ENCODE measurements at regions not wholly inside any gene's neighbourhood (a gene's known extent, or its start where the extent isn't known, plus 50 kb on each side); places are given as distances from the start of the nearest gene placed in this dataset.

DNA sequence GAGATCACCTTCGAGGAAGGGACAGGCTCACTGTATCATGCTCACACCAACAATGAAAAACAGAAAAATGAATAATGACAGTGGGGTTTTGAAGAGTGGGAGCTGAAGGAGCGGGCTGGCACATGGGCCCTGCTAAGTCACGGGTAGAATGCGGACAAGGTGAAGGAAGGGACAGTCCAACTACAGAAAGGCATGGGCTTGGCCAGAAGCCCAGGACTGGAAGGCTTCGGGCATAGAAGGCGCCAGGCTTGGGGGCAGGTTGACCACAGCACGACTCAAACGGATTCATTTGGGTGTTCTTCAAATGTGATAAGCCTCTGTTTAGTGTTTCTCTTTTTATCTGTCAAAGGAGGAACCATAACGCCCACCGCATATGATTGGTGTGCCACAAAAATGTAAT lies 509.5 kb downstream of the CCSER2 start:
- TF ChIP-seq CTCF (IDR thresholded peaks at IDR 0.05) (no peak), ZFX (IDR thresholded peaks at IDR 0.05; ENCODE audit: borderline replicate concordance) (no peak)

Measured in 22Rv1 (cell line).